HG02884 (cell line): ENCODE measurements at regions not wholly inside any gene's neighbourhood (a gene's known extent, or its start where the extent isn't known, plus 50 kb on each side); places are given as distances from the start of the nearest gene placed in this dataset.

ENCODE experiments used
- ATAC-seq: cut with Tn5 transposase; IDR thresholded peaks from one replicate; pipeline ENCODE4 v1.9.1; 2021; ENCODE audit warnings: mild to moderate bottlenecking, moderate library complexity; ENCODE audit not compliant: unreplicated experiment

- ATAC-seq: no peak
Measured at GRCh38 chr16:51445250-51445649, 294.2 kb upstream of the SALL1 start.

DNA sequence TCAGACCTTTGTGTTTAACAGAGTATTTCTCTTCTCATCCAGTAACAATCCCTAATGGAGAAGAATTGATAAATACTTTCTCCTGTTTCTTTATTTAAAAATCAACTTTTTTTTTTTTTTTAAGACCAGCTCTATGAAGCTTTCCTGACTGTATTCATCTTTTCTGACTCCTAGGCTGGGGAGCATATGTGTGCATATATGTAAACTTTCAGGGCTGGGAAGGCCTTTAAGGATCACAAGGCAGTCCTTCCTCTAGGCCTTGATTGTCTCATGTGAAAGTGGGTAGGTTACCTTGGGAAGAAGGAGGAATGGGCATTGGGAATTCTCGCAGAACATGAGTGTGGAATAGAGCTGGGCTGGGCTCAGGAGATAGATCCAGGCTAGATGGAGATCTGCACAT, 292.9 kb upstream of the SALL1 start:
- ATAC-seq: no peak

GRCh38 chr16:51442141-51442870, 291.2 kb upstream of the SALL1 start:
- ATAC-seq: no peak

GRCh38 chr16:51440131-51440889, 289.2 kb upstream of the SALL1 start:
- ATAC-seq: no peak

GRCh38 chr16:51439271-51439670, 288.2 kb upstream of the SALL1 start:
- ATAC-seq: no peak

DNA sequence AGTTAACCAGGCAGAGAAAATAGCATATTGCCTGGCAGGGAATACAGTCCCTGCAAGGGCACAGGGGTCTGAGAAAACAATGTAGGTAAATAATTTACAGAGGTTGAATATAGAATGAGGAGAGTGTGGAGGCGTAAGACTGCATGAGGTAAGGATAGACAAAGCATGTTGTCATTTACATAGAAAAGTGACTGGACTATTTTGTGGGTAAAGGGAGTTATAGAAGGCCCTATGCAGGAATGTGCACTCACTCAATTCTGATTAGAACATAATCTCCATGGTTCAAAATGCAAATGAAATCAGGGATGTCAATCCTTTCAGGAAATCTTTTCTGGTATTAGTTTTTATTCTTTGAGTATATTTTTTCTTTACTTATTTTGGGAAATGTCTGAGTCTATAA, 285.7 kb upstream of the SALL1 start:
- ATAC-seq: no peak

DNA sequence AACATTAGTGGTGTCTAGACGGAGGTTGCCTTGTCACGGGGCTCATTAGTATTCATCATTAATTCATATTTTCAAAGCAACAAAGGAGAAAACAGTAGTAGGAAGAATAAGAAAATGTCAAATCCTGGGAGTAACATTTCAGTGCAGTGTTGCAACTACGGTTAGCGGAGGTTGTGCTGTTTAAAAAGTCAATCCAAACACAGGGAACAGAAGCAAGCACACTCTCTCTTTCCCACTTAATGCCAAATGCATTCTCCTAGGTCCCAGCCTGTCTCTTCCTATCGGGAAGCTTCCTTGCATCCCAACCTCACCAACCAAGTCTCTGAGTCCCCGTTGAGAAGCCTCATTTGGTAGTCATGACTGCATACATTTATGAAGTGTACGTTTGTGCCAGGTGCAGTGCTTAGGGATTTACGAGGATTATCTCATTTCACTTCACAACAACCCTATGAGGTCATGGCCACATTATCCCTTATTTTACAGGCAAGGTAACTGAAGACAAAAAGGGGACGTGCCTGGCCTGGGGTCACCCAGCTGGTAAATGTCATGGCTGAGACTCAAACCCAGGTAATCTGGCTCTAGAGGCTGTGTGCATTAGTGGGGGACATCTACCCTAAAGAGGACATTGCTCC, 283.6 kb upstream of the SALL1 start:
- no peak for ATAC-seq

DNA sequence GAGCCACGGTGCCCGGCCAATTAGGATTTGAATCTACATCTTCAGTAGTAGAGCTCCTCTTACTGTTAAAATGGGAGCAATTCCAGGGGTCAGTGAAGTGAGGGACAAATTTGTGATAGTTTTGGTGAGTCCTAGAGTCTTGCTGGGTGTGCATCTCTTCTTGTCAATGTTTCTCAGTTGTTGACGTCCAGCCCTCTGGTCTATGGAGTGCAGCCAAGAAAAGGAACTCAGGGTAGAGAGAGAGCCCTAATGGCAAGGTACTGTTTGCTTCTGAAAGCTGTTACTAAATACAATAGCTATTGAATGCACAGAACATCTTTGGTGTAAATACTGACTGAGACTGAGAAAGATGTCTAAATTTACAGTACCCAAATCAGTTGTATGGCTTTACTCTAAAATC, 282.5 kb upstream of the SALL1 start:
- no peak for ATAC-seq

DNA sequence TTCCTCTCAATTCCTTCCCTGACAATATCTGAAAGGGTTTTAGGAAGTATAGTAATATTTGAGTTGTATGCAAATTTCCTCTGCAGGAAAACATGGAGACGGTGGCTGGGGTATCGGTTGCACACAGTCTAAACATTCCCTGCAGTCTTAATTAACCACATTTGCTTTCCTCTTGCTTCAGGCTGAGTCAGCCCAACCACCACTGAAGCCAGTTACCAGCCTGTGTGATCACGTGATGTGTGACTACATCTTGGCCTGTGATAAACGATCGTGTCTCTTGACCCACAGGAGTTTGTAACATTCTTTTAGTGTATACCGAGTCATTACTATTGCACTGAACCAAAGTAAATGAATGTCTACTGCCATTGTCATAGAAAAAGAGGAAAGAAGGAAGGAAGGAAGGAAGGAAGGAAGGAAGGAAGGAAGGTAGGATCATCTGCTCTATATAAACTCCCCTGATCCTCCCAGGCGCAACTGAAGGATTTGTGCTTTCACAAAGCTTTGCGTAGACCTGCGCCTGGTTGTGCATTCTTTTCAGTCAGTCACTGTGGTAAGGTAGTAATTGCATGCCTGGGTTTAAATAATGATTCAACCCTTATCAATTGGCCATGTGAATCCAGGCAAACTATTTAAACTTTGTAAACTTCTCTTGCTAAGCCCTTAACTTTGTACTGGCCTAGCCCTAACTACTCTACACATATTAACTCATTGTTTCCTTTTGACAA, 280.6 kb upstream of the SALL1 start:
- ATAC-seq: no peak

DNA sequence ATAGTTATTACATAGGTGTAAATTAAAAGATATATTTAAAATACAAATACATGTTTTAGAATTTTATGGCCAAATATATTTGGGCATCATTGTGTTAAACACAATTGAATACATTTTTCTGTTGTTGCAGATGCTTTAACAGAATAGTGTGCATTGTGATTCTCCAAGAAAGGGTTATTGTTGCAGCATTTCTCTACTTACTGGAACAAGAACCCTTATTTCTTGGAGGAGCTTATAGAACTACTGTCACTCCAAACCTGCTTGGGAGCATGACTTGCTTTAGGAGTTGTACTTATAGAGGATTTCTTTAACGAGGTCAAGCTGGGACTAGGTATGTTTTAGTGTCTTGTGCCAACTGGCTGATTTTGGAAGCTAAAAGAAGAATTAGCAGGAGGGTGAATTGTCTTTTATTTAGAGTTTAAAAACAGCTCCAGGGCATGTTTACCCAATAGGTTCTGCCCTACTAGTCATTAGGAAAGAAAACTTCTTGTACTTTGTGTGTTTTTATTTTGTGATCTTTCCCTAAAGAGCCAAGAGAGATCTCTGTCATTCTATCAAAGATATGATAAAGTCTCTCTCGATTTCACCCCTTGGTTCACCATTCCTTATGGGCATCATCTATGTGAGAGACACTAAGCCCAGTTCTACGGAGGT, 279.8 kb upstream of the SALL1 start:
- no peak for ATAC-seq

- no peak for ATAC-seq
Measured at GRCh38 chr16:51429041-51429440, 278.0 kb upstream of the SALL1 start.

GRCh38 chr16:51427085-51427484, 276.0 kb upstream of the SALL1 start:
- ATAC-seq: no peak

- no peak for ATAC-seq
Measured at GRCh38 chr16:51426276-51426675, 275.2 kb upstream of the SALL1 start.

DNA sequence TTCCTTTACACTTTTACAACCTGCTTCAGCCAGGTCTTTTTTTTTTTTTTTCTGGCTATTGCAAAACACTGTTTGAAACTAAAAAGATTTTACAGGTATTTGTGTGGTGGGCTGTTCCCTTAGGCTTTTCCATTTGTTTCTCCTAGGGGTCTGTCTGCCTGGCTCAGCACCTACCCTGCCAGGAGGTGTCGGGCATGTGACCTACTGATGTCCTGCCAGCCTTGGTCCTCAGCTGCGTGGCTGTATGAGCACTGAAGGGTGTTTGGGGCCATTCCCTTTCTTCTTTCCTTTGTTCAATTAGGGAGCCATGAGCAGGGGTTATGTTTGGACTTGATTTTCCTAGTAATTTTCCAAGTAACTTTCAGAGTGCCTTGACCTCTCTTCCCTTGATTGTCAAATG, 269.2 kb upstream of the SALL1 start:
- ATAC-seq: no peak

- no peak for ATAC-seq
Measured at GRCh38 chr16:51419768-51420167, 268.7 kb upstream of the SALL1 start.

- no peak for ATAC-seq
Measured at GRCh38 chr16:51418258-51418657, 267.2 kb upstream of the SALL1 start.

GRCh38 chr16:51416926-51417325, 265.9 kb upstream of the SALL1 start:
- ATAC-seq: no peak

DNA sequence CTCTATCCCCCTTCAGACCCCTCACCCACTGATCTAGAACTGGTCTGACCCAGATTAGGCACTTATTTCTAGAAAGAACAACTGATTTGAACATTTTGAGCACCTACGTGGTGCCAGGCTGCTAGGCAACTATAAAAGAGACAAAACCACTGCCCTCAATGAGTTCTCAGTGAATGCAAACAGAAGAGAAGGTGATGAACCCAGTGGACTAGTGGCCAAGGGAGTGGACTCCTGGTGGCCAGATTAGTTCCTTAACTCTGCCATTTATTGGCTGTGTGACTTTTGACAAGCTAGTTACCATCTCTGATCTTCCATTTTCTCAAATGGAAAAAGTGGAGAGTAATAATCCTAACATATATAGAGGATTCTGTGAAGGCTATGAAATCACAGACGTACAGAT, 259.1 kb upstream of the SALL1 start:
- ATAC-seq: no peak

DNA sequence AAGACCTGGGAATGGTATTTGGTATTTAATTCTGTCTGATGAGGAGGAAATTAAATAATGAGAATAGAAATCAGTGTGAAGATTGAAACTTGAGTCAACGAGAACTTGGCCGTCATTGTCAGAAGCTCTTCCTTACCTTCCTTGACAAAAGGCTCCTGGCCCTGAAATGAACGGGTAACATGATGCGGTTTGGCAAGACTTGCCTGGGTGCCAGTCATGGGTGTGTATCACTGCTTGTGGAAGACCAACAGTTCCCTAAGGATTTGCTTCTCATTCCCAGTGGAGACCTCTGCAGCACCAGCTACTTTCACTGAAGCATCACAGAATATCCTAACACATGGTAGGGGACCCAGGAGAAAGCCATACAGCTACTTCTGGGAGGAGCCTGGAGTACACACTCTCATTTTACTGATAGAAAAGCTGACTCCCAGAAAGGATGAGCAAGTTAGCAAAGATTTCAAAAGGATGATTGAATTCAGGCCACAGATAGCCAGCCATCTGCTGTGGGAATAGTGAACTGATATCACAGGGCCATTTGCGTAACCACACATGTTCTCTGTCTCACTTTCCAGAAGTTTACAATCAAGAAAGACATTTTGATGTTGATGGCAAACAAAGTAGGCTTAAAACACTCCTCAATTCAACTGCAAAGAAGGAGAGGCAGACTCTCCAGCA, 258.1 kb upstream of the SALL1 start:
- ATAC-seq: no peak

GRCh38 chr16:51408357-51408756, 257.3 kb upstream of the SALL1 start:
- no peak for ATAC-seq
